OCI-LY3 (cell line): ENCODE measurements at regions not wholly inside any gene's neighbourhood (a gene's known extent, or its start where the extent isn't known, plus 50 kb on each side); places are given as distances from the start of the nearest gene placed in this dataset.
"Not testable (repeated sequence)": the region's sequence is repeated elsewhere in the genome, so short reads cannot be mapped to it uniquely, and the experiment has no call there.

Source experiments
- H2AFZ ChIP-seq: fragments of 200-600, 300-600 bp; shearing (Covaris generic); 2 replicates; pipeline ENCODE4 v1.6.0; 2014; ENCODE audit warnings: antibody characterized with exemption, low read depth, low read length
- H3K27ac ChIP-seq: fragments of 200-600, 300-600 bp; sonication (generic); 2 replicates; pipeline ENCODE4 v1.5.1; 2014; ENCODE audit warnings: mild to moderate bottlenecking, low read length, moderate library complexity, mixed read lengths
- H3K27me3 ChIP-seq: fragments of 200-600, 300-600 bp; sonication (generic); 2 replicates; pipeline ENCODE4 v1.6.1; 2014; ENCODE audit warnings: low read depth, low read length, mixed read lengths
- H3K36me3 ChIP-seq: fragments of 200-600, 300-600 bp; sonication (generic); replicated peaks from 2 replicates; pipeline ENCODE3; 2014; ENCODE audit warnings: low read depth, low read length, mixed read lengths
- H3K4me1 ChIP-seq: fragments of 300-600, 200-600 bp; sonication (generic); 2 replicates; pipeline ENCODE4 v1.6.1; 2014; ENCODE audit warnings: low read length, mixed read lengths
- H3K4me2 ChIP-seq: fragments of 200-600, 300-600 bp; sonication (generic); 2 replicates; pipeline ENCODE4 v1.6.1; 2014; ENCODE audit warnings: low read length, mixed read lengths
- H3K4me3 ChIP-seq: fragments of 300-600, 200-600 bp; sonication (generic); 2 replicates; pipeline ENCODE4 v1.5.1; 2014; ENCODE audit warnings: antibody characterized with exemption, mild to moderate bottlenecking, low read length, moderate library complexity
- H3K79me2 ChIP-seq: fragments of 300-600, 200-600 bp; shearing (Covaris generic); 2 replicates; pipeline ENCODE4 v1.6.1; 2014; ENCODE audit warnings: mild to moderate bottlenecking, low read length, mixed read lengths
- H3K9ac ChIP-seq: fragments of 300-600, 200-600 bp; shearing (Covaris generic); 2 replicates; pipeline ENCODE4 v1.6.0; 2014; ENCODE audit warnings: mild to moderate bottlenecking, low read length, moderate library complexity
- H3K9me3 ChIP-seq: fragments of 200-600, 300-600 bp; shearing (Covaris generic); 2 replicates; pipeline ENCODE4 v1.6.1; 2014; ENCODE audit warnings: low read length, mixed read lengths; ENCODE audit not compliant: insufficient read depth
- H4K20me1 ChIP-seq: fragments of 200-600, 300-600 bp; sonication (generic); 2 replicates; pipeline ENCODE4 v1.6.1; 2016; ENCODE audit warnings: low read length, mixed read lengths; ENCODE audit not compliant: insufficient read depth
- EZH2phosphoT487 ChIP-seq: fragments of 200-600 bp; shearing (Covaris generic); IDR thresholded peaks from 2 replicates; pipeline ENCODE4 v1.6.1; 2018; ENCODE audit warnings: antibody characterized with exemption, mixed run types, low read depth
- TF ChIP-seq, protein P1 (sequence below): fragments of 200-600, 300-600 bp; sonication (generic); IDR thresholded peaks from 2 replicates; pipeline ENCODE4 v1.5.1; 2014; ENCODE audit warnings: antibody characterized with exemption, low read length, low read depth

GRCh38 chr5:163108351-163108750, 329.0 kb upstream of the CCNG1 start:
- Histone ChIP-seq H3K4me3 (no peak overlapping the region), H3K36me3 (no peaks in the 10 kb centered on the region), H3K4me1 (0 out of 2 replicates have a peak, but pooled peaks cover 6% of the 10 kb centered on the region), H2AFZ (no peak overlapping the region), H3K9me3 (no peaks in the 10 kb centered on the region), H4K20me1 (no peaks in the 10 kb centered on the region), H3K27me3 (no peaks in the 10 kb centered on the region), H3K79me2 (no peaks in the 10 kb centered on the region), H3K4me2 (no peak overlapping the region), H3K27ac (no peak overlapping the region), H3K9ac (no peak overlapping the region)
- TF ChIP-seq EZH2phosphoT487: no peak
- TF ChIP-seq, protein P1, sequence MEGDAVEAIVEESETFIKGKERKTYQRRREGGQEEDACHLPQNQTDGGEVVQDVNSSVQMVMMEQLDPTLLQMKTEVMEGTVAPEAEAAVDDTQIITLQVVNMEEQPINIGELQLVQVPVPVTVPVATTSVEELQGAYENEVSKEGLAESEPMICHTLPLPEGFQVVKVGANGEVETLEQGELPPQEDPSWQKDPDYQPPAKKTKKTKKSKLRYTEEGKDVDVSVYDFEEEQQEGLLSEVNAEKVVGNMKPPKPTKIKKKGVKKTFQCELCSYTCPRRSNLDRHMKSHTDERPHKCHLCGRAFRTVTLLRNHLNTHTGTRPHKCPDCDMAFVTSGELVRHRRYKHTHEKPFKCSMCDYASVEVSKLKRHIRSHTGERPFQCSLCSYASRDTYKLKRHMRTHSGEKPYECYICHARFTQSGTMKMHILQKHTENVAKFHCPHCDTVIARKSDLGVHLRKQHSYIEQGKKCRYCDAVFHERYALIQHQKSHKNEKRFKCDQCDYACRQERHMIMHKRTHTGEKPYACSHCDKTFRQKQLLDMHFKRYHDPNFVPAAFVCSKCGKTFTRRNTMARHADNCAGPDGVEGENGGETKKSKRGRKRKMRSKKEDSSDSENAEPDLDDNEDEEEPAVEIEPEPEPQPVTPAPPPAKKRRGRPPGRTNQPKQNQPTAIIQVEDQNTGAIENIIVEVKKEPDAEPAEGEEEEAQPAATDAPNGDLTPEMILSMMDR: no peak

DNA sequence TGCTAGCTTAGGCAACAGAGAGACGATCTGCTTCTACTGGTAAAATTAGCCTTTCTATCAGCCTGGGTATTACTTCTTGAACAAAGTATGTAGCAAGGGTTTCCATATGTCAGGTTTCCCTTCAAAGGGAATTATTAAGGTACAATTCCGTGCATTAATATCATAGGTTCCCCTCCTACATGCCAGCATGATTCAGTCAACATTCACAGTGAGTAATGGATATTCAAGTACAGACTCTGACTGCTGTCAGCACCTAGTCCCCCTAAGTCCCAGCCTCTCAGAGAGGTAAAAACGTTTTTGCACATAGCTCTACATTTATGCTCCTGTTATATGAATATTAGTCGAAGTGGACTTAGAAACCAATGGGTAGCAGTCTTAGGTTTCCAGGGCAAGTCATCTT, 322.4 kb upstream of the CCNG1 start:
- no peaks in the 10 kb centered on the region for H3K4me1 ChIP-seq
- no peak overlapping the region for H3K4me3 ChIP-seq
- TF ChIP-seq, protein P1: no peak
- TF ChIP-seq EZH2phosphoT487: no peak
- no peak overlapping the region for H3K27ac ChIP-seq
- no peak overlapping the region for H3K4me2 ChIP-seq
- H3K36me3 ChIP-seq: no peaks in the 10 kb centered on the region
- no peaks in the 10 kb centered on the region for H3K9me3 ChIP-seq
- no peaks in the 10 kb centered on the region for H3K27me3 ChIP-seq
- H3K9ac ChIP-seq: no peak overlapping the region
- H3K79me2 ChIP-seq: no peaks in the 10 kb centered on the region
- H4K20me1 ChIP-seq: no peaks in the 10 kb centered on the region
- H2AFZ ChIP-seq: no peak overlapping the region

GRCh38 chr5:163116618-163117017, 320.8 kb upstream of the CCNG1 start:
- not testable (repeated sequence) for H3K4me3 ChIP-seq, H3K9me3 ChIP-seq, H3K4me2 ChIP-seq, H3K36me3 ChIP-seq, H4K20me1 ChIP-seq, H3K9ac ChIP-seq, H3K79me2 ChIP-seq, H3K27me3 ChIP-seq, H2AFZ ChIP-seq, H3K4me1 ChIP-seq, H3K27ac ChIP-seq

DNA sequence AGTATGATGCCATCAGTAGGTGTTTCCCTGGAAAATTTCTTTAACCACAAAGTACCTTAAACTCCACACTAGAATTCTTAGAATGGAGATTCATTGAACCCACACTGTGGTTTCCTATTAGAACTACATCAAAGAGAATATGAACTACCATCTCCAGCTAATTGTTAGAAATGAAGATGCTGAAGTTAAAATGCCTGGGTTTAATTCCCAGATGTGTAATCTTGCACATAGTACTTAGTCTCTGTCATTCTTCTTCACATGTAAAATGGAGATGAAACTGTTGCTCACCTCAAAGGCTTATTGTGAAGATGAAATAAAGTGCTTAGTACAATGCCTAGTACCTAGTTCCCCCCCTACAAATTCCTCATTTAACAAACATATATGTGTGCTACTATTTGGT, 303.3 kb upstream of the CCNG1 start:
- H3K4me1 ChIP-seq: no peaks in the 10 kb centered on the region
- no peak overlapping the region for H3K4me3 ChIP-seq
- no peak overlapping the region for H2AFZ ChIP-seq
- no peaks in the 10 kb centered on the region for H3K36me3 ChIP-seq
- no peaks in the 10 kb centered on the region for H3K27me3 ChIP-seq
- H4K20me1 ChIP-seq: no peaks in the 10 kb centered on the region
- H3K79me2 ChIP-seq: no peaks in the 10 kb centered on the region
- TF ChIP-seq EZH2phosphoT487: no peak
- TF ChIP-seq, protein P1: no peak
- H3K27ac ChIP-seq: no peak overlapping the region
- H3K9me3 ChIP-seq: no peaks in the 10 kb centered on the region
- H3K9ac ChIP-seq: no peak overlapping the region
- H3K4me2 ChIP-seq: no peak overlapping the region

DNA sequence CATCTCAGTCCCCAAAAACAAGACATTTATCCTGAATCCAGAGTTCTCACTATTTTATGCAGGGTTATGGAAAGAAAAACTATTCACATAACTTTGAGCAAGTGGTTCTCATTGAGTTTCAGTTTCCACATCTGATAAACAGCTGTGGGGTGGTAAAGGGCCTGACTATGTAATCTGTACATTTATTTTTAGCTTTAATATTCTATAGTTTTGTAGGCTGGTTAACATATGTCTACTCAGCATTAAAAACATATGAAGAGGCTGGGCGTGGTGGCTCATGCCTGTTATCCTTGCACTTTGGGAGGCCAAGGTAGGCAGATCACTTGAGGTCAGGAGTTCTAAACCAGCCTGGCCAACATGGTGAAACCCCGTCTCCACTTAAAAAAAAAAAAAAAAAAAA, 301.5 kb upstream of the CCNG1 start:
- Histone ChIP-seq H3K9me3 (no peaks in the 10 kb centered on the region), H3K79me2 (no peaks in the 10 kb centered on the region), H3K9ac (no peak overlapping the region), H4K20me1 (no peaks in the 10 kb centered on the region), H2AFZ (no peak overlapping the region), H3K4me3 (no peak overlapping the region), H3K27me3 (no peaks in the 10 kb centered on the region), H3K36me3 (no peaks in the 10 kb centered on the region), H3K4me1 (no peaks in the 10 kb centered on the region), H3K27ac (no peak overlapping the region), H3K4me2 (no peak overlapping the region)
- TF ChIP-seq EZH2phosphoT487: no peak
- TF ChIP-seq, protein P1: no peak
